ENCODE measurements at regions not wholly inside any gene's neighbourhood (a gene's known extent, or its start where the extent isn't known, plus 50 kb on each side); places are given as distances from the start of the nearest gene placed in this dataset.

GRCh38 chr18:73961804-73962203 is 185.8 kb downstream of the FBXO15 start:
- DNase-seq = no peak

- no peak for DNase-seq
Measured at GRCh38 chr18:73959352-73959751, 188.3 kb downstream of the FBXO15 start.

- peak; percentile 25 for DNase-seq
Measured at GRCh38 chr18:73954268-73954667, 193.4 kb downstream of the FBXO15 start.

- no peak for DNase-seq
Measured at GRCh38 chr18:73952296-73952946, 195.2 kb downstream of the FBXO15 start.

- DNase-seq = no peak
Measured at GRCh38 chr18:73950116-73950700, 197.4 kb downstream of the FBXO15 start.

GRCh38 chr18:73948497-73948896 is 199.1 kb downstream of the FBXO15 start:
- no peak for DNase-seq

- no peak for DNase-seq
Measured at GRCh38 chr18:73948084-73948483, 199.6 kb downstream of the FBXO15 start.

- DNase-seq = no peak
Measured at GRCh38 chr18:73947180-73947921, 200.3 kb downstream of the FBXO15 start.

GRCh38 chr18:73945130-73945792 is 202.4 kb downstream of the FBXO15 start:
- no peak for DNase-seq

GRCh38 chr18:73944715-73945114 is 202.9 kb downstream of the FBXO15 start:
- DNase-seq = no peak

- DNase-seq = no peak
Measured at GRCh38 chr18:73943763-73944162, 203.9 kb downstream of the FBXO15 start.

GRCh38 chr18:73942956-73943355 is 204.7 kb downstream of the FBXO15 start:
- DNase-seq = no peak

GRCh38 chr18:73942081-73942625 is 205.5 kb downstream of the FBXO15 start:
- DNase-seq = peak; percentile 77

GRCh38 chr18:73940721-73941120 is 206.9 kb downstream of the FBXO15 start:
- DNase-seq = no peak

- DNase-seq = no peak
Measured at GRCh38 chr18:73939391-73939790, 208.2 kb downstream of the FBXO15 start.

- no peak for DNase-seq
Measured at GRCh38 chr18:73933685-73934084, 213.9 kb downstream of the FBXO15 start.

- DNase-seq = no peak
Measured at GRCh38 chr18:73932976-73933375, 214.7 kb downstream of the FBXO15 start.

GRCh38 chr18:73927496-73927895 is 220.1 kb downstream of the FBXO15 start:
- DNase-seq = no peak

- DNase-seq = no peak
Measured at GRCh38 chr18:73924836-73925235, 222.8 kb downstream of the FBXO15 start.

- DNase-seq = no peak
Measured at GRCh38 chr18:73924307-73924706, 223.3 kb downstream of the FBXO15 start.

- no peak for DNase-seq
Measured at GRCh38 chr18:73923866-73924265, 223.8 kb downstream of the FBXO15 start.

- no peak for DNase-seq
Measured at GRCh38 chr18:73920033-73920432, 227.6 kb downstream of the FBXO15 start.

- no peak for DNase-seq
Measured at GRCh38 chr18:73918816-73919215, 228.8 kb downstream of the FBXO15 start.

All from NCI-H146 (cell line).